HCT116 (cell line): ENCODE measurements at regions not wholly inside any gene's neighbourhood (a gene's known extent, or its start where the extent isn't known, plus 50 kb on each side); places are given as distances from the start of the nearest gene placed in this dataset.

Experiments
- ATAC-seq: fragments of 200-7000 bp; cut with Tn5 transposase; 2 replicates; pipeline ENCODE4 v1.9.1; 2020; ENCODE audit warnings: mild to moderate bottlenecking, moderate library complexity
- BruUV-seq: library from RNA; stranded (reverse); fragments of 400-500 nt; replicated peaks from 2 replicates; lab custom pipeline; 2021; lab: Mats Ljungman, UMichigan
- CTCF ChIA-PET: fragments of 300-600 bp; sonication (Branson Sonifier 250); formaldehyde crosslinking; loops from one replicate; lab custom pipeline; 2021; ENCODE audit warnings: antibody characterized with exemption; lab: Charles Lee
- POLR2A ChIA-PET: fragments of 300-600, 350-600 bp; sonication (Branson Sonifier 250); formaldehyde crosslinking; loops from one replicate; lab custom pipeline; 2021; ENCODE audit warnings: antibody characterized with exemption; lab: Charles Lee
- RAD21 ChIA-PET, 2 experiments: fragments of 300-600 bp; sonication (Branson Sonifier 250); formaldehyde crosslinking; loops; one replicate each; lab custom pipeline; 2023; ENCODE audit warnings: low total read pairs in 2 of 2; ENCODE audit not compliant: uncharacterized antibody in 2 of 2, unreplicated experiment in 2 of 2, low non-redundant PET in 1 of 2; lab: Charles Lee
- DNase-seq: peaks from one replicate; pipeline ENCODE4 v3.0.0-alpha.2; 2010; ENCODE audit warnings: low read depth, low spot score
- H2AFZ ChIP-seq: fragments of 200-600 bp; shearing (Covaris generic), sonication (generic); 2 replicates; pipeline ENCODE4 v1.6.1; 2017; ENCODE audit warnings: low read depth, mixed run types, mixed read lengths, antibody characterized with exemption, low read length; ENCODE audit not compliant: poor library complexity, severe bottlenecking
- H3K27ac ChIP-seq: 2 replicates; pipeline ENCODE4 v1.5.1; 2012; ENCODE audit warnings: low read depth, low read length
- H3K27me3 ChIP-seq: fragments of 200-600 bp; sonication (generic); 2 replicates; pipeline ENCODE4 v1.6.1; 2016; ENCODE audit warnings: mixed run types, low read length, mixed read lengths; ENCODE audit not compliant: insufficient read depth
- H3K36me3 ChIP-seq, 2 experiments: fragments of 200-500 bp in 1 of 2; fragments of 200-600 bp in 1 of 2; sonication (Bioruptor generic) in 1 of 2; sonication (generic) in 1 of 2; 2 replicates each; pipeline versions ENCODE4 v1.5.1 to v1.6.1; 2014 to 2016; ENCODE audit warnings: low read length in 2 of 2, inconsistent platforms in 1 of 2, mixed read lengths in 1 of 2, mixed run types in 1 of 2; ENCODE audit not compliant: insufficient read depth in 2 of 2, control insufficient read depth in 1 of 2
- H3K4me1 ChIP-seq, 2 experiments: fragments of 200-600 bp in 1 of 2; sonication (generic) in 1 of 2; 2 replicates each; pipeline versions ENCODE4 v1.5.1 to v1.6.1; 2012 to 2017; ENCODE audit warnings: low read length in 2 of 2, inconsistent platforms in 1 of 2, mild to moderate bottlenecking in 1 of 2, mixed read lengths in 1 of 2, mixed run types in 1 of 2, moderate library complexity in 1 of 2; ENCODE audit not compliant: insufficient read depth in 2 of 2, control insufficient read depth in 1 of 2
- H3K4me2 ChIP-seq: fragments of 200-600 bp; sonication (generic); 2 replicates; pipeline ENCODE4 v1.6.1; 2017; ENCODE audit warnings: mixed run types, low read length, mixed read lengths
- H3K4me3 ChIP-seq, 2 experiments: fragments of 200-600 bp in 1 of 2; sonication (generic) in 1 of 2; replicated peaks in 1 of 2; 2 replicates each; pipeline ENCODE4 v1.5.1; 2011 to 2016; ENCODE audit warnings: low read length in 2 of 2, control low read depth in 1 of 2, low read depth in 1 of 2, mild to moderate bottlenecking in 1 of 2, mixed read lengths in 1 of 2, mixed run types in 1 of 2
- H3K79me2 ChIP-seq: fragments of 200-600 bp; sonication (generic); 2 replicates; pipeline ENCODE4 v1.6.1; 2017; ENCODE audit warnings: mild to moderate bottlenecking, mixed run types, low read length, moderate library complexity, mixed read lengths; ENCODE audit not compliant: insufficient read depth
- H3K9ac ChIP-seq: fragments of 200-600 bp; sonication (generic); 2 replicates; pipeline ENCODE4 v1.6.1; 2016; ENCODE audit warnings: low read length, mixed read lengths
- H3K9me2 ChIP-seq: fragments of 200-600 bp; sonication (generic), shearing (Covaris generic); 2 replicates; pipeline ENCODE4 v1.6.1; 2017; ENCODE audit warnings: mixed run types, mild to moderate bottlenecking, moderate library complexity; ENCODE audit not compliant: insufficient read depth
- H3K9me3 ChIP-seq, 2 experiments: fragments of 200-500 bp in 1 of 2; fragments of 200-600 bp in 1 of 2; sonication (Bioruptor generic) in 1 of 2; sonication (generic) in 1 of 2; 2 replicates each; pipeline ENCODE4 v1.6.1; 2014 to 2017; ENCODE audit warnings: low read length in 2 of 2, mixed read lengths in 2 of 2, inconsistent platforms in 1 of 2, low read depth in 1 of 2, mild to moderate bottlenecking in 1 of 2, mixed run types in 1 of 2, moderate library complexity in 1 of 2; ENCODE audit not compliant: control insufficient read depth in 1 of 2, insufficient read depth in 1 of 2
- H4K20me1 ChIP-seq: fragments of 200-600 bp; sonication (generic), shearing (Covaris generic); 2 replicates; pipeline ENCODE4 v1.6.1; 2017; ENCODE audit warnings: mixed run types, mild to moderate bottlenecking, moderate library complexity; ENCODE audit not compliant: insufficient read depth
- ATF3 ChIP-seq: IDR thresholded peaks from 2 replicates; pipeline ENCODE4 v1.6.1; 2012
- CBX3 ChIP-seq: IDR thresholded peaks from 2 replicates; pipeline ENCODE4 v1.6.1; 2012; ENCODE audit warnings: low read depth
- CEBPB ChIP-seq: IDR thresholded peaks from 2 replicates; pipeline ENCODE4 v1.6.1; 2012; ENCODE audit warnings: low read depth
- CTCF ChIP-seq, 3 experiments: fragments of 200-600 bp in 1 of 3; sonication (generic) in 1 of 3; IDR thresholded peaks in 2 of 3; conservative IDR thresholded peaks in 1 of 3; 2 replicates each; pipeline ENCODE4 v1.5.1; 2012 to 2017; ENCODE audit warnings: low read depth in 2 of 3, low read length in 2 of 3, antibody characterized with exemption in 1 of 3, borderline replicate concordance in 1 of 3, control low read depth in 1 of 3, mild to moderate bottlenecking in 1 of 3, mixed read lengths in 1 of 3, mixed run types in 1 of 3, moderate library complexity in 1 of 3; ENCODE audit not compliant: insufficient read depth in 1 of 3
- EGR1 ChIP-seq: IDR thresholded peaks from 2 replicates; pipeline ENCODE4 v1.6.1; 2012; ENCODE audit warnings: low read depth
- ELF1 ChIP-seq: IDR thresholded peaks from 2 replicates; pipeline ENCODE4 v1.6.1; 2012; ENCODE audit warnings: low read depth, borderline replicate concordance
- EZH2phosphoT487 ChIP-seq: fragments of 200-600 bp; IDR thresholded peaks from 2 replicates; pipeline ENCODE4 v1.6.1; 2018; ENCODE audit warnings: antibody characterized with exemption, borderline replicate concordance
- FOSL1 ChIP-seq: IDR thresholded peaks from 2 replicates; pipeline ENCODE4 v1.6.1; 2012; ENCODE audit warnings: low read depth
- JUND ChIP-seq: IDR thresholded peaks from 2 replicates; pipeline ENCODE4 v1.6.1; 2012
- POLR2A ChIP-seq: IDR thresholded peaks from 2 replicates; pipeline ENCODE4 v1.7.0; 2011; ENCODE audit warnings: borderline replicate concordance; ENCODE audit not compliant: insufficient read depth, insufficient read length; ENCODE audit errors: extremely low read depth
- POLR2AphosphoS5 ChIP-seq: IDR thresholded peaks from 2 replicates; pipeline ENCODE4 v1.6.1; 2011; ENCODE audit warnings: mild to moderate bottlenecking, low read depth, low read length, moderate library complexity
- RAD21 ChIP-seq: IDR thresholded peaks from 2 replicates; pipeline ENCODE4 v1.6.1; 2012; ENCODE audit warnings: low read depth, mild to moderate bottlenecking
- REST ChIP-seq: IDR thresholded peaks from 2 replicates; pipeline ENCODE4 v1.6.1; 2012; ENCODE audit warnings: low read depth
- SIN3A ChIP-seq: IDR thresholded peaks from 2 replicates; pipeline ENCODE4 v1.6.1; 2012; ENCODE audit warnings: low read depth
- SP1 ChIP-seq: IDR thresholded peaks from 2 replicates; pipeline ENCODE4 v1.6.1; 2012; ENCODE audit warnings: low read depth
- SRF ChIP-seq: IDR thresholded peaks from 2 replicates; pipeline ENCODE4 v1.6.1; 2012; ENCODE audit warnings: low read depth
- TCF7L2 ChIP-seq: IDR thresholded peaks from 2 replicates; pipeline ENCODE4 v1.7.0; 2011; ENCODE audit warnings: borderline replicate concordance, inconsistent platforms; ENCODE audit not compliant: insufficient read depth, insufficient read length; ENCODE audit errors: extremely low read depth
- YY1 ChIP-seq: IDR thresholded peaks from 2 replicates; pipeline ENCODE4 v1.6.1; 2011; ENCODE audit warnings: low read length, low read depth, moderate library complexity, mild to moderate bottlenecking; ENCODE audit not compliant: insufficient replicate concordance; ENCODE audit errors: extremely low read depth
- ZBTB33 ChIP-seq: IDR thresholded peaks from 2 replicates; pipeline ENCODE4 v1.6.1; 2011; ENCODE audit warnings: mild to moderate bottlenecking, low read length, moderate library complexity; ENCODE audit not compliant: insufficient replicate concordance; ENCODE audit errors: extremely low read depth
- ZFX ChIP-seq: fragments of 450-650 bp; IDR thresholded peaks from 2 replicates; pipeline ENCODE4 v1.6.1; 2017
- intact Hi-C: fragments of 100-400 bp; cut with micrococcal nuclease; formaldehyde crosslinking; loops from 2 replicates; pipeline ENCODE4 v1.10.0; 2022

- RAD21 ChIA-PET = no interaction called here
- H4K20me1 ChIP-seq = no peaks in the 10 kb centered on the region; the same call in 1 of the 2 replicates
- no peak overlapping the region for H2AFZ ChIP-seq
- H3K4me2 ChIP-seq = no peak overlapping the region
- no peaks in the 10 kb centered on the region for H3K79me2 ChIP-seq
- no peak overlapping the region for H3K27ac ChIP-seq
- no peak overlapping the region for H3K9ac ChIP-seq
- H3K27me3 ChIP-seq = peaks cover 29% of the 10 kb centered on the region
- H3K9me3 ChIP-seq = peaks cover 5% of the 10 kb centered on the region in 2 experiments; a peak in 2 of 4 replicates
- POLR2A ChIA-PET = no interaction called here
- BruUV-seq = no TSS peak
- no peaks in the 10 kb centered on the region for H3K4me1 ChIP-seq
- H3K4me3 ChIP-seq = no peak overlapping the region
- H3K9me2 ChIP-seq = no peaks in the 10 kb centered on the region
- CTCF ChIA-PET = no interaction called here
- intact Hi-C loops = no loop called here
- TF ChIP-seq SRF (no peak), RAD21 (no peak), ZFX (no peak), CTCF (IDR thresholded peaks at IDR 0.05 in 2 of 3, conservative IDR thresholded peaks at IDR 0.05 in 1 of 3; ENCODE audit: borderline replicate concordance in 1 of 3, insufficient read depth in 1 of 3, low read depth in 2 of 3, low read length in 2 of 3) (no peak), REST (no peak), YY1 (no peak), CBX3 (no peak), EZH2phosphoT487 (no peak), SP1 (no peak), EGR1 (no peak), JUND (no peak), TCF7L2 (no peak), CEBPB (no peak), POLR2AphosphoS5 (no peak), ELF1 (no peak), ATF3 (no peak), FOSL1 (no peak), POLR2A (no peak), SIN3A (no peak), ZBTB33 (no peak)
- TF ChIP-seq, all 23 proteins: peak for 0
- H3K36me3 ChIP-seq = no peaks in the 10 kb centered on the region
- ATAC-seq (no peak), DNase-seq (no peak)
Measured at GRCh38 chr11:116660011-116660410, 112.8 kb downstream of the BUD13 start.
